Ishikawa (cell line): ENCODE measurements at regions not wholly inside any gene's neighbourhood (a gene's known extent, or its start where the extent isn't known, plus 50 kb on each side); places are given as distances from the start of the nearest gene placed in this dataset.

ENCODE experiments used
- CEBPB ChIP-seq: IDR thresholded peaks from 2 replicates; pipeline ENCODE4 v1.6.1; 2012
- EP300 ChIP-seq: IDR thresholded peaks from 2 replicates; pipeline ENCODE4 v1.6.1; 2012; ENCODE audit warnings: borderline replicate concordance
- FOXM1 ChIP-seq: IDR thresholded peaks from 2 replicates; pipeline ENCODE4 v1.6.1; 2012; ENCODE audit warnings: low read depth, borderline replicate concordance
- TCF12 ChIP-seq: IDR thresholded peaks from 2 replicates; pipeline ENCODE4 v1.6.1; 2012; ENCODE audit warnings: low read depth

- no peak for TF ChIP-seq CEBPB
- TF ChIP-seq FOXM1 = no peak
- no peak for TF ChIP-seq TCF12
- TF ChIP-seq EP300 = no peak
Observed at GRCh38 chr1:29762635-29763034, 526.3 kb downstream of the PTPRU start.
